NB4 (cell line): ENCODE measurements at regions not wholly inside any gene's neighbourhood (a gene's known extent, or its start where the extent isn't known, plus 50 kb on each side); places are given as distances from the start of the nearest gene placed in this dataset.

Experiments used
- MYC ChIP-seq: IDR thresholded peaks from 2 replicates; pipeline ENCODE4 v1.6.1; 2011; ENCODE audit warnings: low read depth, low read length
- POLR2A ChIP-seq: IDR thresholded peaks from 2 replicates; pipeline ENCODE4 v1.6.1; 2011; ENCODE audit warnings: mild to moderate bottlenecking; ENCODE audit not compliant: insufficient read length; ENCODE audit errors: extremely low read depth
- TF ChIP-seq, protein P1 (sequence below): IDR thresholded peaks from one replicate; pipeline ENCODE4 v1.5.1; 2012; ENCODE audit warnings: low read depth, low read length
- TF ChIP-seq, protein P2 (sequence below): IDR thresholded peaks from 2 replicates; pipeline ENCODE4 v1.6.1; 2011; ENCODE audit warnings: low read depth, low read length

DNA sequence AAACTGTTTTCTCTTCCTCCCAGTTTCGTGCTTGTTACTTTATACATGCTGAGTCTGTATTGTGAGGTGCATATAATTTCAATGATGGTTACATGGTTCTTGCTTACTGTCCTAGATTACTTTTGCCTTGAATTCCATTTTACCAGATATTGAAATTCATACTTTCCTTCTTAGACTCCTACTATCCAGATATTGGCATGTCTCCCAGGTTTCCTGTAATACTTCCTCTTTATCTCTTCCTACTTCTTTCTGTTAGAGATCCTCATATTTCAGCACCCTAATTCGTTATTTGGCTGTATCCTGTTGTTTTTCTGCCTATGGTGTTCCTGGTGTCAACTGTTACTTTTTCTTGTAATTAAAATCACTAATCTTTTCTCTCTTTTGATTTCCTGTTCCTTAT, 522.1 kb downstream of the CCDC171 start:
- TF ChIP-seq, protein P1, sequence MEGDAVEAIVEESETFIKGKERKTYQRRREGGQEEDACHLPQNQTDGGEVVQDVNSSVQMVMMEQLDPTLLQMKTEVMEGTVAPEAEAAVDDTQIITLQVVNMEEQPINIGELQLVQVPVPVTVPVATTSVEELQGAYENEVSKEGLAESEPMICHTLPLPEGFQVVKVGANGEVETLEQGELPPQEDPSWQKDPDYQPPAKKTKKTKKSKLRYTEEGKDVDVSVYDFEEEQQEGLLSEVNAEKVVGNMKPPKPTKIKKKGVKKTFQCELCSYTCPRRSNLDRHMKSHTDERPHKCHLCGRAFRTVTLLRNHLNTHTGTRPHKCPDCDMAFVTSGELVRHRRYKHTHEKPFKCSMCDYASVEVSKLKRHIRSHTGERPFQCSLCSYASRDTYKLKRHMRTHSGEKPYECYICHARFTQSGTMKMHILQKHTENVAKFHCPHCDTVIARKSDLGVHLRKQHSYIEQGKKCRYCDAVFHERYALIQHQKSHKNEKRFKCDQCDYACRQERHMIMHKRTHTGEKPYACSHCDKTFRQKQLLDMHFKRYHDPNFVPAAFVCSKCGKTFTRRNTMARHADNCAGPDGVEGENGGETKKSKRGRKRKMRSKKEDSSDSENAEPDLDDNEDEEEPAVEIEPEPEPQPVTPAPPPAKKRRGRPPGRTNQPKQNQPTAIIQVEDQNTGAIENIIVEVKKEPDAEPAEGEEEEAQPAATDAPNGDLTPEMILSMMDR = no peak
- no peak for TF ChIP-seq POLR2A
- TF ChIP-seq MYC = no peak
- TF ChIP-seq, protein P2, sequence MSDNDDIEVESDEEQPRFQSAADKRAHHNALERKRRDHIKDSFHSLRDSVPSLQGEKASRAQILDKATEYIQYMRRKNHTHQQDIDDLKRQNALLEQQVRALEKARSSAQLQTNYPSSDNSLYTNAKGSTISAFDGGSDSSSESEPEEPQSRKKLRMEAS = no peak
